NCI-H2196 (cell line): ENCODE measurements at regions not wholly inside any gene's neighbourhood (a gene's known extent, or its start where the extent isn't known, plus 50 kb on each side); places are given as distances from the start of the nearest gene placed in this dataset.

Experiments used
- DNase-seq: peaks from one replicate; lab custom pipeline; 2025; ENCODE audit not compliant: unreplicated experiment; lab: John Stamatoyannopoulos, UW

- DNase-seq = peak; percentile 34
Observed at GRCh38 chr3:117355566-117355965, 646.0 kb downstream of the TUSC7 start.

DNA sequence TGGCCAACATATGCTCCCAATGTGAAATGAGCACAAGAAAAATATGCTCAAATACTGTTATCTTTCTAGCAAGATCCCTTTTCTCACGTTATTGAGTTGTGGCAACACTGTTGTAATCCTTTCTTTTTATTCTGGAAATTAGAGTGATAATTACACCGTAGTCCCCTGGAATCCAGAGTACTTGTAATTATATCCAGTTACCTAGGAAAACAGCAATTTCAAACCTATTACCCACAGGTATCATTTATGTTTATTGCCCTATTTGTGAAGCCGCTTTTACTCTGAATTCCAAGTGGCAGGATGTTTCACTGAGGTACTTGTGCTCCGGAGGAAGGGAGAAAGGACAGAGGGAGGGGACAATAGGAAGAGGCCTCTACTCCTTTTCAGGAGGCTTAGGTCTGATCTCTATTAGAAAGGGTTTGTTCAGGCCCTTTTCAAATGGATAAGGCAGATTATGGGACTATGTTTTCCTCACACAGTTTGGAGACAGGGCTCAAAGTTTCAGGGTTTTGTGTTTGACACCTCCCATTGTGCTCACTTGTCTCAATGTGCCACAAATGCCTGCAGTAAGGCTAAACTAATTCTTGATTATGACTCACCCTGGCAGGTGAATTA, 646.6 kb downstream of the TUSC7 start:
- DNase-seq = no peak

DNA sequence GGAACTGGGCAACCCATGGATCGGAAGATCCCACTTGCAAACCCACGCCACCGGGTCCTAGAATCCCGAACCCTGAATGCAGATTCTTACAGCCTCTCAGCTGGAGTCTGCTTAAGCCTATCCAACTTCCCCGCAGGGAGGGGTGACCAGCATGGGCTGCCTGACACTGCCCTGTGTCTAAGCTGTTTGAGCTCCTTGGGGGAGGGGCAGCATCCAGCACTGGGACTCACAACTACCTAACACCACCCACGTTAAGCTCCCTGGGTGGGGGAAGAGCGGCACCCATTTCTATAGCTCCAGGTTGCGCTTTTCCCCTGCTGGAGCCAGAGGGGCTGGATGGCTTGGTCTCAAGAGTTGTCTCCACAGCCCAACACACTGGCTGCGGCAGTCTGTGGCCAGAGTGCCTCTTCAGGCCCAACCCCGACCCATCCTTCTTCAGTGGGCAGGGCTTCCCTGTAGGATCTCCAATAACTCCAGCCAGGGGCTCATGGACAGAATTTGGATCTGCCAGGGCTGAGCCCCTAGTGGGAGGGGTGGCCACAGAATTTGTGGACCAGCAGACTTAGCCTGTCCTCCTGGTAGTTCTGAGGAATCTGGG, 649.2 kb downstream of the TUSC7 start:
- DNase-seq = no peak

- DNase-seq = no peak
Observed at GRCh38 chr3:117366574-117366973, 657.0 kb downstream of the TUSC7 start.

- DNase-seq = no peak
Observed at GRCh38 chr3:117367861-117368260, 658.3 kb downstream of the TUSC7 start.

GRCh38 chr3:117380631-117381030, 671.1 kb downstream of the TUSC7 start:
- no peak for DNase-seq

DNA sequence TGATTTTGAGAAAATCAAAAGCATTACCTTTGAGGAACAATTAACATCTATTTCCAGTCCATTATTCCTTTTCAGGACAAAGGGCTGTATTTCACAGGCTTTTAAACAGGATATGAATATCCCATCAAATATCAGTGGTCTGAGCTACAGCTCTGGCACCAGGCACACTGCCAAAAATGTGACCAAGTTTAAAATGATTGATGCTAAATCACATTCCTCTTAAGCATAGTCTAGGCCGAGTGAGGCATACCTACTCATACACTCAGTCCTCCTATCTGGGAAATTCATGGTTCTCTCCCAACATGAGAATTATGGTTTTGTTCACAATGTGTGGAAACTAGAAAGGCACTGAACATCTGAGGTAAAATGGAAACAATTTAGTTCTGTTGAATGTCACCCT, 683.5 kb downstream of the TUSC7 start:
- DNase-seq = no peak

DNA sequence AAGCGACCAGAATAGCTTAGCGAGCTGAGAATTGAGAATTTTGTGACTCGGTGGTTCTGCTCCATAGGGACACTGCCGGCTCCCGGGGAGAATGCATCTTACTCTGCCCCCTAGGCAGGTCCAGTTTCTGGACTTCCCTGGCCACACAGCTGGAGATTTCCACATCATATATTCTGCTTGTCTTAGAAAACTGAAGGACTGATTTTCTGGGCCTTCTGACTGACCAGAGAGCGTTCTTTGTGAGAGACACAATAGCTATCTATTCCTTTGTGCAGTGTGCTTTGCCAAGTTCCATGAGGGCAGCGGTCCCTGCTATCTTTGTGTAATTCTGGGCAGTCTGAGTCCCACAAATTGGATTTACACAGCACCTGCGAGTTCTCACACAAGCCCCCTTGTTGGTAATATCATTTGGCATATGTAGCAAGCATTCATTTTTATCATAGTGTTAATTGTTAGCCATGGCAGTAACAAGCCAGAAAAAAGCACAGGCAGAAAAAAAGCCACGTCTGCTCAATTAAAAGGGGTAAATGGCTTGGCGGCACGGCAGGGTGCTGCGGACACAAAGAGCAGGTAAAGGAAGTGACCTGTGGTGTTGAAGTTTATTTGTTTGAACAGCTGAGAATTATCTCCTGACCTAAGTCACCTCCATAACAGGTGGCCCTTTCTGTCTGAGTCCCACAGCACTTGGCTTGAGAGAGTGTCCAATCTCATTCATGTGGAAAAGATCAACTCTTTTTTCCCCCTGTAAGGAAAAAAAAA, 688.7 kb downstream of the TUSC7 start:
- DNase-seq = peak; percentile 85

GRCh38 chr3:117399311-117400078, 689.9 kb downstream of the TUSC7 start:
- peak; percentile 85 for DNase-seq

GRCh38 chr3:117400303-117400702, 690.7 kb downstream of the TUSC7 start:
- no peak for DNase-seq

DNA sequence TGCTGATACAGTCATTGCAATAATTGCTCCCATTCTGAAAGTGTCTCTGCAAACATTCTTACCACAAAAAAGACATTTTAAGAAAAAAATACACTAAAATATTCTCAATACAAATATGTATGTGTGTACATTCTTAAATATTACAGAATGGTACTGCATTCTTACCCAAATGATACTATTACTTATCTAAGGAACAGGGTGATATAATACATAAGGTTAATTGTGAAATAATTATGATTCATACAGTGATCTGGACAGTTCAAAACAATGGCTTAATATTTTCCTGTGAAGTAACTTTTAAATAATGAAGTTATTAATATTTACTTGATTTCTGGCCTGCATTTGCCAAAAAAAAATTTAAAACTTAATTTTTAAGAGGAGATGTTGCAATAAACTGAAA, 694.6 kb downstream of the TUSC7 start:
- DNase-seq = no peak

GRCh38 chr3:117404730-117405129, 695.2 kb downstream of the TUSC7 start:
- DNase-seq = peak; percentile 72

DNA sequence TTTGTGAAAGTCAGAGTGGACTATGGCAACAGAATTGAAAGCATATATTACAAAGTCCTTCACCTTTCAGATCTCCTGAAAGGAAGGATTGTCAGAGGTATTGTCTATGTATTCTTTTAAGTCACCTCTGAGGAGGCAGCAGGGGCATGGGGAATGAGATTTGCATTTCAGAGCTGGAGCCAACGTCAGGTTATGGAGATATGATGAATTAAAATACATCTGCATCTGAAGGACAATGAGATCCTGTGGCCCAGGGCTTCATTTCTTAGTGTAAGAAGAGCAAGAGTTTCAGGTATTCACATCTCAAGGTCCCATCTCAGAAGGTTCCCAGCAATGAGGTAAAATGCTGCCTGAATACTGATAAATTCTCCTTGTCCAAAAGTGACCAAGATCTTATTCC, 695.8 kb downstream of the TUSC7 start:
- DNase-seq = no peak

GRCh38 chr3:117407317-117407716, 697.7 kb downstream of the TUSC7 start:
- no peak for DNase-seq

GRCh38 chr3:117408811-117409210, 699.2 kb downstream of the TUSC7 start:
- no peak for DNase-seq

DNA sequence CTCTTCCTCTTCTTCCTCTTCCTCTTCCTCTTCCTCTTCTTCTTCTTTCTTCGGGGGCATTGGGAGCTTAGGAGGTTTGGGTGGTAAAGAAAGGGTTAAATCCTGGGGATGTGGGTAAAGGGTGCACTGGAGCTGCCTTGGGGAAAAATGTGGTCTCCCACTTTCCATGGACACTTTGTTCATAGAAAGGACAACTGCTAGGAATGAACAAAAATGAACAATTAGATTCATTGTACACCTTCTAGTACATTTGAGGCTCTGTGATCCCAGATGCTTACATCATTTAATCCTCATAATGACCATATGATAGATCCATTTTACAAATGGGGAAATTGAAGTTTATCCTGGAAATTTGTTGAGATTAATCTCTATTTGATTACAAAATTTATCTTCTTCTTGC, 699.7 kb downstream of the TUSC7 start:
- DNase-seq = no peak

DNA sequence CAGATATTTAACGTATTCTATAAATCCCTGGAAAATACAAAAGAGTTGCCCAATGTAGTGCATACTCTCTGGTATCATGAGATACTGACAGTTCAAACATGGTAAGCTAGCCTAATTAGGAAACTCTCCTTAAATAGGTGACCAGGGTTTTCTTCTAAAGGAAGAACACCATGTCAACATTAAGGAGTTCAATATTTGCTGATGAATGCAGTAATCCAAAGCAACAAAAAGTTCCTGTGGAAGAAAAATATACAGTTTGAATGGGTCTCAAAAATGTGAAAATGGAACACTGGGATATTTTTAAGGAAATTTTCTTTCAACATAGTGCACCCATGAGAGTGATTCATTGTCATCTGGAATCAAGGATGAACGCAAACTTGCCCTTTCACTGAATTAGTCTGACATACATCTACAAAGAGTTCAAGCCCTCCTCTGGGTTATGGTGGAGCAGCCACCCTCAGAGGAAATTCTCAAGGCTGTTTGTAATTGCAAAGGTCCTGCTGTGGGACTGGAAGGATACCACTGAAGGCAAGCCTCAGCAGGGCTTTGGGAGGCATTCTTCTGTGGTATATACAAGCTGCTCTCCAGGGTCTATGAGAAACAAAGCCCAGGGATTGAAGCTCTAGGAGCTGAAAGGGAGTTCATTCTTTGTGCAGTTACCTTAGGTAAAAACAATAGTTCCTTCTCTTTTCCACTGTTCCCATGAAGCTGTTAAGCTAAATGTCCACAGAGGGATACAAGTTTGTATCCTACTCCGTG, 700.3 kb downstream of the TUSC7 start:
- DNase-seq = no peak

GRCh38 chr3:117411971-117412370, 702.4 kb downstream of the TUSC7 start:
- DNase-seq = no peak

DNA sequence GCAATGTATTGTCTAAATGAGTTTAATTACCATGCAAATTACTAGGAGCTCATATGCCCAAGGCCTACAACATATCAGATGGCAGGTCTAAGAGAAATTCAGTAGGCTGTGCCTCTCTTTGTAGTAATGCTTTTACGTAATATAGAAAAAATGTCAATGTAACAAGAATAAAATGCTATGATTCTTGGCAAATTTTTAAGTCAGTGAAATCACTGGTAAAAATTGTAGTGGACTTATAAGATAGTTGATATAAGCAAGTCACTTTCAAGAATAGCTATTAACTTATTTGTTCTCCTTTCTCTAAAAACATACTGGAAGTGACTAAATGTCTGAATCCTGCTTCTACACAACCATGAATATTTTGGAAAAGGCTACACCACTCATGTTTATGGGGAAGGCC, 707.8 kb downstream of the TUSC7 start:
- no peak for DNase-seq

- DNase-seq = no peak
Observed at GRCh38 chr3:117427081-117427480, 717.5 kb downstream of the TUSC7 start.

GRCh38 chr3:117433427-117433826, 723.8 kb downstream of the TUSC7 start:
- DNase-seq = no peak
